Keratinocyte (primary cell): ENCODE measurements at regions not wholly inside any gene's neighbourhood (a gene's known extent, or its start where the extent isn't known, plus 50 kb on each side); places are given as distances from the start of the nearest gene placed in this dataset.

Experiments used
- EZH2 ChIP-seq: IDR thresholded peaks from one replicate; pipeline ENCODE4 v1.6.1; 2012; ENCODE audit warnings: inconsistent platforms, mild to moderate bottlenecking, low read length, moderate library complexity
- TF ChIP-seq, protein P1 (sequence below), 3 experiments: IDR thresholded peaks in 1 of 3; conservative IDR thresholded peaks in 1 of 3; optimal IDR thresholded peaks in 1 of 3; 2 replicates in 2 of 3; 3 replicates in 1 of 3; pipeline versions ENCODE3 to v1.5.1; 2011; ENCODE audit warnings: low read length in 3 of 3, mild to moderate bottlenecking in 3 of 3, moderate library complexity in 2 of 3, control low read depth in 1 of 3, inconsistent platforms in 1 of 3; ENCODE audit not compliant: insufficient read depth in 2 of 3; ENCODE audit errors: extremely low read depth in 1 of 3

GRCh38 chr1:238343852-238344251 lies 453.1 kb upstream of the ZP4 start:
- TF ChIP-seq, protein P1, sequence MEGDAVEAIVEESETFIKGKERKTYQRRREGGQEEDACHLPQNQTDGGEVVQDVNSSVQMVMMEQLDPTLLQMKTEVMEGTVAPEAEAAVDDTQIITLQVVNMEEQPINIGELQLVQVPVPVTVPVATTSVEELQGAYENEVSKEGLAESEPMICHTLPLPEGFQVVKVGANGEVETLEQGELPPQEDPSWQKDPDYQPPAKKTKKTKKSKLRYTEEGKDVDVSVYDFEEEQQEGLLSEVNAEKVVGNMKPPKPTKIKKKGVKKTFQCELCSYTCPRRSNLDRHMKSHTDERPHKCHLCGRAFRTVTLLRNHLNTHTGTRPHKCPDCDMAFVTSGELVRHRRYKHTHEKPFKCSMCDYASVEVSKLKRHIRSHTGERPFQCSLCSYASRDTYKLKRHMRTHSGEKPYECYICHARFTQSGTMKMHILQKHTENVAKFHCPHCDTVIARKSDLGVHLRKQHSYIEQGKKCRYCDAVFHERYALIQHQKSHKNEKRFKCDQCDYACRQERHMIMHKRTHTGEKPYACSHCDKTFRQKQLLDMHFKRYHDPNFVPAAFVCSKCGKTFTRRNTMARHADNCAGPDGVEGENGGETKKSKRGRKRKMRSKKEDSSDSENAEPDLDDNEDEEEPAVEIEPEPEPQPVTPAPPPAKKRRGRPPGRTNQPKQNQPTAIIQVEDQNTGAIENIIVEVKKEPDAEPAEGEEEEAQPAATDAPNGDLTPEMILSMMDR (optimal IDR thresholded peaks at IDR 0.05 in 1 of 3, IDR thresholded peaks at IDR 0.05 in 1 of 3, conservative IDR thresholded peaks at IDR 0.05 in 1 of 3; ENCODE audit: extremely low read depth in 1 of 3, insufficient read depth in 2 of 3, low read length in 3 of 3) = no peak
- TF ChIP-seq EZH2 = no peak
